HepG2 (cell line): ENCODE measurements at regions not wholly inside any gene's neighbourhood (a gene's known extent, or its start where the extent isn't known, plus 50 kb on each side); places are given as distances from the start of the nearest gene placed in this dataset.

Experiments
- ATAC-seq: fragments of 200-7000 bp; cut with Tn5 transposase; 3 replicates; pipeline ENCODE4 v1.9.1; 2020; ENCODE audit warnings: mild to moderate bottlenecking, moderate library complexity
- BruUV-seq: library from RNA; stranded (reverse); fragments of 400-500 nt; replicated peaks from 2 replicates; lab custom pipeline; 2021; lab: Mats Ljungman, UMichigan
- CTCF ChIA-PET: fragments of 300-600 bp; formaldehyde crosslinking; extraction: SDS; loops from one replicate; lab custom pipeline; 2021; ENCODE audit warnings: low total read pairs, inconsistent platforms, low intra/inter-chr PET ratio; lab: Yijun Ruan, JAX
- POLR2A ChIA-PET: fragments of 350-600 bp; sonication (Branson Sonifier 250); formaldehyde crosslinking; loops from one replicate; lab custom pipeline; 2020; ENCODE audit warnings: antibody characterized with exemption, inconsistent platforms; lab: Yijun Ruan, JAX
- DNase-seq: peaks from one replicate; pipeline ENCODE4 v3.0.0-alpha.2; 2015; ENCODE audit warnings: low spot score
- FAIRE-seq: peaks from 3 replicates; lab custom pipeline; 2011; peaks lifted over from hg19 to GRCh38; lab: Jason Lieb, UNC
- H2AFZ ChIP-seq: one replicate; pipeline ENCODE4 v1.6.1; 2011; ENCODE audit warnings: low read length, inconsistent platforms
- H3K27ac ChIP-seq: fragments of 300-600 bp; 3 replicates; pipeline ENCODE4 v1.8.0; 2011; ENCODE audit warnings: mixed run types, mild to moderate bottlenecking, mixed read lengths, low read length, inconsistent platforms; ENCODE audit not compliant: insufficient read depth; ENCODE audit errors: extremely low read length
- H3K27me3 ChIP-seq, 2 experiments: fragments of 200-600 bp in 1 of 2; 2 replicates in 1 of 2; 3 replicates in 1 of 2; pipeline versions ENCODE4 v1.6.0 to v1.8.0; 2011; ENCODE audit warnings: low read length in 2 of 2, mild to moderate bottlenecking in 2 of 2, moderate library complexity in 2 of 2, inconsistent platforms in 1 of 2; ENCODE audit not compliant: insufficient read depth in 2 of 2, control insufficient read depth in 1 of 2
- H3K36me3 ChIP-seq, 2 experiments: fragments of 200-600 bp in 1 of 2; replicated peaks in 1 of 2; 2 replicates in 1 of 2; 3 replicates in 1 of 2; pipeline versions ENCODE4 v1.5.1 to v1.8.0; 2011; ENCODE audit warnings: low read length in 2 of 2, inconsistent platforms in 1 of 2; ENCODE audit not compliant: insufficient read depth in 2 of 2, control insufficient read depth in 1 of 2
- H3K4me1 ChIP-seq: 2 replicates; pipeline ENCODE4 v1.5.1; 2012; ENCODE audit warnings: low read length, inconsistent platforms; ENCODE audit not compliant: insufficient read depth
- H3K4me2 ChIP-seq: 2 replicates; pipeline ENCODE4 v1.6.0; 2011; ENCODE audit warnings: low read depth, low read length, inconsistent platforms
- H3K4me3 ChIP-seq, 3 experiments: fragments of 200-600 bp in 1 of 3; sonication (generic), shearing (Covaris generic) in 1 of 3; replicated peaks in 1 of 3; 2 replicates each; pipeline ENCODE4 v1.5.1; 2011 to 2016; ENCODE audit warnings: low read length in 3 of 3, inconsistent platforms in 2 of 3, low read depth in 2 of 3, mild to moderate bottlenecking in 2 of 3, control low read depth in 1 of 3, mixed read lengths in 1 of 3; ENCODE audit not compliant: insufficient read depth in 1 of 3
- H3K79me2 ChIP-seq: one replicate; pipeline ENCODE4 v1.6.1; 2011; ENCODE audit warnings: low read length, inconsistent platforms; ENCODE audit not compliant: insufficient read depth
- H3K9ac ChIP-seq: 2 replicates; pipeline ENCODE4 v1.6.0; 2011; ENCODE audit warnings: mild to moderate bottlenecking, low read depth, low read length, inconsistent platforms; ENCODE audit not compliant: insufficient read depth
- H3K9me3 ChIP-seq: 2 replicates; pipeline ENCODE4 v1.5.1; 2012; ENCODE audit warnings: mild to moderate bottlenecking, low read length
- H4K20me1 ChIP-seq: 2 replicates; pipeline ENCODE4 v1.6.0; 2011; ENCODE audit warnings: inconsistent platforms, mild to moderate bottlenecking, low read length, moderate library complexity; ENCODE audit not compliant: insufficient read depth
- MIXL1 ChIP-seq: IDR thresholded peaks from 2 replicates; pipeline ENCODE4 v1.6.1; 2016
- RCOR2 ChIP-seq: IDR thresholded peaks from 2 replicates; pipeline ENCODE4 v1.6.1; 2016; ENCODE audit warnings: missing biosample characterization, missing genetic modification reagents
- SRSF9 ChIP-seq: fragments of 200-400 bp; formaldehyde crosslinking; IDR thresholded peaks from 2 replicates; pipeline ENCODE4 v1.6.1; 2018; ENCODE audit warnings: borderline replicate concordance, mild to moderate bottlenecking, low read depth, low read length; ENCODE audit not compliant: insufficient read depth, poor library complexity, severe bottlenecking
- U2AF1 ChIP-seq: fragments of 200-400 bp; formaldehyde crosslinking; optimal IDR thresholded peaks from 2 replicates; pipeline ENCODE3; 2017; ENCODE audit warnings: mild to moderate bottlenecking, low read depth, low read length
- in situ Hi-C: cut with HindIII; loops from 2 replicates; pipeline ENCODE4 v1.10.0; 2017; ENCODE audit warnings: low pct_unique_long_range_greater_than_20kb; ENCODE audit not compliant: extremely low pct_ligation_motif_present
- intact Hi-C: fragments of 100-400 bp; cut with micrococcal nuclease; formaldehyde crosslinking; loops from one replicate; pipeline ENCODE4 v1.10.0; 2022; ENCODE audit not compliant: unreplicated experiment
- TF ChIP-seq, protein P1 (sequence below): sonication (generic); formaldehyde crosslinking; IDR thresholded peaks from 2 replicates; pipeline ENCODE4 v1.4.0; 2020; ENCODE audit warnings: mild to moderate bottlenecking, missing genetic modification reagents
- TF ChIP-seq, protein P2 (sequence below): sonication (generic); formaldehyde crosslinking; IDR thresholded peaks from 2 replicates; pipeline ENCODE4 v1.5.0; 2020; ENCODE audit warnings: missing genetic modification reagents

DNA sequence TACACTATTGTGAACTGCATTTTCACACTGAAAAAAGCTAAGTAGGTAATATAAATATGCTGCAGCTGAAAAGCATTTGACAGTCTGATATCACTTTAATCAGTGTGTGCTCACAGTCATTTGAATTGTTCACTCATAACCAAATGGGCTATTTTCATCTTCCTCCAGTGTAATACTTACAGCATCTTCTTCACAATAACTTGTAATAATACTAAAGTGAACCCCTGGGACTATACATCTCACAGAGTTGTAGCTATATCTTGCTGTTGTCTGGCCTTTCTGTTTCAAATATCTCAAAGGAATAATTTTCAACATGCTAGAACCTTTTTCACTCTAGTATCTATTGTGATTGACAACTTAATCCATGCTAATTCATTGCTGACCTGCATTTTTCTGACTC, 66.8 kb upstream of the GALNTL6 start:
- POLR2A ChIA-PET, result no interaction called here
- no TSS peak for BruUV-seq
- Histone ChIP-seq H3K4me1 (no peaks in the 10 kb centered on the region), H3K36me3 (no peaks in the 10 kb centered on the region), H3K27me3 (no peaks in the 10 kb centered on the region), H3K4me3 (no peak overlapping the region), H3K9me3 (no peaks in the 10 kb centered on the region), H2AFZ (no peak overlapping the region), H4K20me1 (no peaks in the 10 kb centered on the region), H3K27ac (no peak overlapping the region), H3K4me2 (no peak overlapping the region), H3K79me2 (no peaks in the 10 kb centered on the region), H3K9ac (no peak overlapping the region)
- CTCF ChIA-PET, result no interaction called here
- DNase-seq, result no peak
- in situ Hi-C loops (no loop called here), intact Hi-C loops (no loop called here)
- no peak for FAIRE-seq
- no peak for TF ChIP-seq RCOR2 (CRISPR knock-in tag)
- TF ChIP-seq SRSF9, result no peak
- TF ChIP-seq U2AF1, result no peak
- TF ChIP-seq, protein P1, sequence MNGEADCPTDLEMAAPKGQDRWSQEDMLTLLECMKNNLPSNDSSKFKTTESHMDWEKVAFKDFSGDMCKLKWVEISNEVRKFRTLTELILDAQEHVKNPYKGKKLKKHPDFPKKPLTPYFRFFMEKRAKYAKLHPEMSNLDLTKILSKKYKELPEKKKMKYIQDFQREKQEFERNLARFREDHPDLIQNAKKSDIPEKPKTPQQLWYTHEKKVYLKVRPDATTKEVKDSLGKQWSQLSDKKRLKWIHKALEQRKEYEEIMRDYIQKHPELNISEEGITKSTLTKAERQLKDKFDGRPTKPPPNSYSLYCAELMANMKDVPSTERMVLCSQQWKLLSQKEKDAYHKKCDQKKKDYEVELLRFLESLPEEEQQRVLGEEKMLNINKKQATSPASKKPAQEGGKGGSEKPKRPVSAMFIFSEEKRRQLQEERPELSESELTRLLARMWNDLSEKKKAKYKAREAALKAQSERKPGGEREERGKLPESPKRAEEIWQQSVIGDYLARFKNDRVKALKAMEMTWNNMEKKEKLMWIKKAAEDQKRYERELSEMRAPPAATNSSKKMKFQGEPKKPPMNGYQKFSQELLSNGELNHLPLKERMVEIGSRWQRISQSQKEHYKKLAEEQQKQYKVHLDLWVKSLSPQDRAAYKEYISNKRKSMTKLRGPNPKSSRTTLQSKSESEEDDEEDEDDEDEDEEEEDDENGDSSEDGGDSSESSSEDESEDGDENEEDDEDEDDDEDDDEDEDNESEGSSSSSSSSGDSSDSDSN (CRISPR knock-in tag), result no peak
- no peak for TF ChIP-seq MIXL1
- TF ChIP-seq, protein P2, sequence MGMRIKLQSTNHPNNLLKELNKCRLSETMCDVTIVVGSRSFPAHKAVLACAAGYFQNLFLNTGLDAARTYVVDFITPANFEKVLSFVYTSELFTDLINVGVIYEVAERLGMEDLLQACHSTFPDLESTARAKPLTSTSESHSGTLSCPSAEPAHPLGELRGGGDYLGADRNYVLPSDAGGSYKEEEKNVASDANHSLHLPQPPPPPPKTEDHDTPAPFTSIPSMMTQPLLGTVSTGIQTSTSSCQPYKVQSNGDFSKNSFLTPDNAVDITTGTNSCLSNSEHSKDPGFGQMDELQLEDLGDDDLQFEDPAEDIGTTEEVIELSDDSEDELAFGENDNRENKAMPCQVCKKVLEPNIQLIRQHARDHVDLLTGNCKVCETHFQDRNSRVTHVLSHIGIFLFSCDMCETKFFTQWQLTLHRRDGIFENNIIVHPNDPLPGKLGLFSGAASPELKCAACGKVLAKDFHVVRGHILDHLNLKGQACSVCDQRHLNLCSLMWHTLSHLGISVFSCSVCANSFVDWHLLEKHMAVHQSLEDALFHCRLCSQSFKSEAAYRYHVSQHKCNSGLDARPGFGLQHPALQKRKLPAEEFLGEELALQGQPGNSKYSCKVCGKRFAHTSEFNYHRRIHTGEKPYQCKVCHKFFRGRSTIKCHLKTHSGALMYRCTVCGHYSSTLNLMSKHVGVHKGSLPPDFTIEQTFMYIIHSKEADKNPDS (CRISPR knock-in tag), result no peak
- ATAC-seq, result no peak
